HepG2 (cell line): ENCODE measurements at regions not wholly inside any gene's neighbourhood (a gene's known extent, or its start where the extent isn't known, plus 50 kb on each side); places are given as distances from the start of the nearest gene placed in this dataset.

Experiments
- CC2D1A ChIP-seq: sonication (generic); formaldehyde crosslinking; IDR thresholded peaks from 2 replicates; pipeline ENCODE4 v1.8.1; 2023; ENCODE audit warnings: mild to moderate bottlenecking, missing genetic modification reagents
- ELF4 ChIP-seq: sonication (generic); formaldehyde crosslinking; IDR thresholded peaks from 2 replicates; pipeline ENCODE4 v1.5.0; 2020; ENCODE audit warnings: missing genetic modification reagents, mild to moderate bottlenecking, moderate library complexity, borderline replicate concordance
- TARDBP ChIP-seq: sonication (generic); formaldehyde crosslinking; IDR thresholded peaks from 2 replicates; pipeline ENCODE4 v1.8.0; 2022; ENCODE audit warnings: mild to moderate bottlenecking, missing genetic modification reagents
- TF ChIP-seq, protein P1 (sequence below): sonication (generic); formaldehyde crosslinking; IDR thresholded peaks from 2 replicates; pipeline ENCODE4 v1.5.0; 2020; ENCODE audit warnings: mild to moderate bottlenecking, missing genetic modification reagents, moderate library complexity

DNA sequence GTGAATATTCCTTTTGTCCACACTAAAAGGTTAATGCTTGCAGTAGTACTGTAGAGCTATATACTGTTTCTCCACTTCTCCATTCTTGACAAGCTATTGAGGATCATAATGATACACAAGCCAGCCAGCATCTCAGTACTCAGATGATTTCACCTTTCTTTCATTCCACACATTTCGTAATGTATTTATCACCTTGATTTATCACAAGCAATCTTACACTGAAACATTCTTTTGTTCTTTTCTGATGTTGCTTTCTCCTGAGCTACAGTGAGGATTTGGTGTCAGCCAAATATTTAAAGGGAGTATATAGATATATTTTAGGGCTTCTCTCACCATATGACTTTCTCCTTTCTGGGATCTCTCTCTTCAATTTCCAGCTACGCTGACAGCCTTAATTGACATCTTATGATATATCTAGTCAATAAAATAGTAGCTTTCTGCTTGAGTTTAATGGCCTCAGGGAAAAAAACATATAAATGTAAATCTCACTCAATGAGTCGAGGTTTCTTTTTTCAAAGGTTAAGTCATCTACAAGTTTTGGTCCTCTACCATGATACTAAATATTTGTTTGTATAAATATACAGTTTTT lies 1327.0 kb downstream of the NSUN3 start:
- TF ChIP-seq ELF4 (CRISPR knock-in tag) (no peak), TARDBP (CRISPR knock-in tag) (no peak), CC2D1A (CRISPR knock-in tag) (no peak)
- TF ChIP-seq, protein P1, sequence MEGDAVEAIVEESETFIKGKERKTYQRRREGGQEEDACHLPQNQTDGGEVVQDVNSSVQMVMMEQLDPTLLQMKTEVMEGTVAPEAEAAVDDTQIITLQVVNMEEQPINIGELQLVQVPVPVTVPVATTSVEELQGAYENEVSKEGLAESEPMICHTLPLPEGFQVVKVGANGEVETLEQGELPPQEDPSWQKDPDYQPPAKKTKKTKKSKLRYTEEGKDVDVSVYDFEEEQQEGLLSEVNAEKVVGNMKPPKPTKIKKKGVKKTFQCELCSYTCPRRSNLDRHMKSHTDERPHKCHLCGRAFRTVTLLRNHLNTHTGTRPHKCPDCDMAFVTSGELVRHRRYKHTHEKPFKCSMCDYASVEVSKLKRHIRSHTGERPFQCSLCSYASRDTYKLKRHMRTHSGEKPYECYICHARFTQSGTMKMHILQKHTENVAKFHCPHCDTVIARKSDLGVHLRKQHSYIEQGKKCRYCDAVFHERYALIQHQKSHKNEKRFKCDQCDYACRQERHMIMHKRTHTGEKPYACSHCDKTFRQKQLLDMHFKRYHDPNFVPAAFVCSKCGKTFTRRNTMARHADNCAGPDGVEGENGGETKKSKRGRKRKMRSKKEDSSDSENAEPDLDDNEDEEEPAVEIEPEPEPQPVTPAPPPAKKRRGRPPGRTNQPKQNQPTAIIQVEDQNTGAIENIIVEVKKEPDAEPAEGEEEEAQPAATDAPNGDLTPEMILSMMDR (CRISPR knock-in tag): no peak
